ENCODE measurements at regions not wholly inside any gene's neighbourhood (a gene's known extent, or its start where the extent isn't known, plus 50 kb on each side); places are given as distances from the start of the nearest gene placed in this dataset.

- Histone ChIP-seq H3K27ac (ENCODE audit: insufficient read depth in 1 of 2, low read depth in 1 of 2, low read length in 2 of 2, poor library complexity in 1 of 2, severe bottlenecking in 2 of 2) (no peak overlapping the region), H3K9me3 (ENCODE audit: control extremely low read depth in 1 of 5, control insufficient read depth in 4 of 5, insufficient read depth in 2 of 5, low read depth in 1 of 5, low read length in 4 of 5) (peaks cover 0 to 2% (median 0%) of the 10 kb centered on the region in 5 experiments), H3K4me1 (ENCODE audit: control extremely low read depth in 1 of 4, control insufficient read depth in 4 of 4, insufficient read depth in 4 of 4, low read length in 3 of 4) (no peaks in the 10 kb centered on the region), H3K4me3 (ENCODE audit: control insufficient read depth in 1 of 7, extremely low read depth in 1 of 7, insufficient read depth in 4 of 7, low read depth in 2 of 7, low read length in 6 of 7) (no peak overlapping the region), H3K27me3 (replicated peaks in 2 of 5; ENCODE audit: control insufficient read depth in 4 of 5, insufficient read depth in 5 of 5, low read length in 4 of 5) (no peaks in the 10 kb centered on the region), H3K36me3 (ENCODE audit: control insufficient read depth in 4 of 4, insufficient read depth in 4 of 4, low read length in 3 of 4) (no peaks in the 10 kb centered on the region)
- ChIA-PET POLR2A (no interaction called here), CTCF (no interaction called here)
- 100% methylated on average over 2 of the region's 3 CpGs for WGBS (ENCODE audit: insufficient coverage)
- no peak for DNase-seq
These were observed 141.1 kb upstream of the GLI3 start for GRCh38 chr7:42378149-42378548.

GRCh38 chr7:42373285-42373684 lies 136.3 kb upstream of the GLI3 start:
- H3K4me1 ChIP-seq (ENCODE audit: control extremely low read depth in 1 of 4, control insufficient read depth in 4 of 4, insufficient read depth in 4 of 4, low read length in 3 of 4) = no peaks in the 10 kb centered on the region
- H3K4me3 ChIP-seq (ENCODE audit: control insufficient read depth in 1 of 7, extremely low read depth in 1 of 7, insufficient read depth in 4 of 7, low read depth in 2 of 7, low read length in 6 of 7) = no peak overlapping the region
- H3K36me3 ChIP-seq (ENCODE audit: control insufficient read depth in 4 of 4, insufficient read depth in 4 of 4, low read length in 3 of 4) = no peaks in the 10 kb centered on the region
- CTCF ChIA-PET = interaction anchor here (0.5 kb wide), 1 partner anchor 219 kb away, joined by 3 read pairs; no protein-coding TSS in a partner anchor
- no peaks in the 10 kb centered on the region for H3K27me3 ChIP-seq (replicated peaks in 2 of 5; ENCODE audit: control insufficient read depth in 4 of 5, insufficient read depth in 5 of 5, low read length in 4 of 5)
- POLR2A ChIA-PET = no interaction called here
- H3K9me3 ChIP-seq (ENCODE audit: control extremely low read depth in 1 of 5, control insufficient read depth in 4 of 5, insufficient read depth in 2 of 5, low read depth in 1 of 5, low read length in 4 of 5) = peaks cover 0 to 2% (median 0%) of the 10 kb centered on the region in 5 experiments
- WGBS (ENCODE audit: insufficient coverage) = no CpG with 5 or more reads among the region's 1 CpG
- no peak for DNase-seq
- H3K27ac ChIP-seq (ENCODE audit: insufficient read depth in 1 of 2, low read depth in 1 of 2, low read length in 2 of 2, poor library complexity in 1 of 2, severe bottlenecking in 2 of 2) = no peak overlapping the region

GRCh38 chr7:42372479-42372878 lies 135.5 kb upstream of the GLI3 start:
- WGBS (ENCODE audit: insufficient coverage) = 100% methylated on average over 1 of the region's 3 CpGs
- H3K27me3 ChIP-seq (replicated peaks in 2 of 5; ENCODE audit: control insufficient read depth in 4 of 5, insufficient read depth in 5 of 5, low read length in 4 of 5) = no peaks in the 10 kb centered on the region
- H3K4me1 ChIP-seq (ENCODE audit: control extremely low read depth in 1 of 4, control insufficient read depth in 4 of 4, insufficient read depth in 4 of 4, low read length in 3 of 4) = no peaks in the 10 kb centered on the region
- H3K27ac ChIP-seq (ENCODE audit: insufficient read depth in 1 of 2, low read depth in 1 of 2, low read length in 2 of 2, poor library complexity in 1 of 2, severe bottlenecking in 2 of 2) = no peak overlapping the region
- ChIA-PET CTCF (no interaction called here), POLR2A (no interaction called here)
- DNase-seq = no peak
- H3K36me3 ChIP-seq (ENCODE audit: control insufficient read depth in 4 of 4, insufficient read depth in 4 of 4, low read length in 3 of 4) = no peaks in the 10 kb centered on the region
- peaks cover 0 to 4% (median 0%) of the 10 kb centered on the region in 5 experiments for H3K9me3 ChIP-seq (ENCODE audit: control extremely low read depth in 1 of 5, control insufficient read depth in 4 of 5, insufficient read depth in 2 of 5, low read depth in 1 of 5, low read length in 4 of 5)
- no peak overlapping the region for H3K4me3 ChIP-seq (ENCODE audit: control insufficient read depth in 1 of 7, extremely low read depth in 1 of 7, insufficient read depth in 4 of 7, low read depth in 2 of 7, low read length in 6 of 7)

GRCh38 chr7:42359946-42360345 lies 122.9 kb upstream of the GLI3 start:
- CTCF ChIA-PET = no interaction called here
- H3K9me3 ChIP-seq (ENCODE audit: control extremely low read depth in 1 of 5, control insufficient read depth in 4 of 5, insufficient read depth in 2 of 5, low read depth in 1 of 5, low read length in 4 of 5) = no peaks in the 10 kb centered on the region
- H3K4me1 ChIP-seq (ENCODE audit: control extremely low read depth in 1 of 4, control insufficient read depth in 4 of 4, insufficient read depth in 4 of 4, low read length in 3 of 4) = no peaks in the 10 kb centered on the region
- no peak overlapping the region for H3K27ac ChIP-seq (ENCODE audit: insufficient read depth in 1 of 2, low read depth in 1 of 2, low read length in 2 of 2, poor library complexity in 1 of 2, severe bottlenecking in 2 of 2)
- H3K4me3 ChIP-seq (ENCODE audit: control insufficient read depth in 1 of 7, extremely low read depth in 1 of 7, insufficient read depth in 4 of 7, low read depth in 2 of 7, low read length in 6 of 7) = no peak overlapping the region
- H3K36me3 ChIP-seq (ENCODE audit: control insufficient read depth in 4 of 4, insufficient read depth in 4 of 4, low read length in 3 of 4) = no peaks in the 10 kb centered on the region
- POLR2A ChIA-PET = no interaction called here
- WGBS (ENCODE audit: insufficient coverage) = 20% methylated on average over 1 of the region's 1 CpG
- no peaks in the 10 kb centered on the region for H3K27me3 ChIP-seq (replicated peaks in 2 of 5; ENCODE audit: control insufficient read depth in 4 of 5, insufficient read depth in 5 of 5, low read length in 4 of 5)
- no peak for DNase-seq

GRCh38 chr7:42351316-42351935 lies 114.4 kb upstream of the GLI3 start:
- ChIA-PET POLR2A (no interaction called here), CTCF (no interaction called here)
- Histone ChIP-seq H3K36me3 (ENCODE audit: control insufficient read depth in 4 of 4, insufficient read depth in 4 of 4, low read length in 3 of 4) (no peaks in the 10 kb centered on the region), H3K9me3 (ENCODE audit: control extremely low read depth in 1 of 5, control insufficient read depth in 4 of 5, insufficient read depth in 2 of 5, low read depth in 1 of 5, low read length in 4 of 5) (no peaks in the 10 kb centered on the region), H3K27ac (ENCODE audit: insufficient read depth in 1 of 2, low read depth in 1 of 2, low read length in 2 of 2, poor library complexity in 1 of 2, severe bottlenecking in 2 of 2) (no peak overlapping the region), H3K27me3 (replicated peaks in 2 of 5; ENCODE audit: control insufficient read depth in 4 of 5, insufficient read depth in 5 of 5, low read length in 4 of 5) (no peaks in the 10 kb centered on the region), H3K4me3 (ENCODE audit: control insufficient read depth in 1 of 7, extremely low read depth in 1 of 7, insufficient read depth in 4 of 7, low read depth in 2 of 7, low read length in 6 of 7) (no peak overlapping the region), H3K4me1 (ENCODE audit: control extremely low read depth in 1 of 4, control insufficient read depth in 4 of 4, insufficient read depth in 4 of 4, low read length in 3 of 4) (no peaks in the 10 kb centered on the region)
- WGBS (ENCODE audit: insufficient coverage) = 98% methylated on average over 4 of the region's 5 CpGs
- DNase-seq = no peak

- no peaks in the 10 kb centered on the region for H3K36me3 ChIP-seq (ENCODE audit: control insufficient read depth in 4 of 4, insufficient read depth in 4 of 4, low read length in 3 of 4)
- H3K27me3 ChIP-seq (replicated peaks in 2 of 5; ENCODE audit: control insufficient read depth in 4 of 5, insufficient read depth in 5 of 5, low read length in 4 of 5) = no peaks in the 10 kb centered on the region
- no peak for DNase-seq
- H3K4me3 ChIP-seq (ENCODE audit: control insufficient read depth in 1 of 7, extremely low read depth in 1 of 7, insufficient read depth in 4 of 7, low read depth in 2 of 7, low read length in 6 of 7) = no peak overlapping the region
- ChIA-PET POLR2A (no interaction called here), CTCF (no interaction called here)
- no peaks in the 10 kb centered on the region for H3K9me3 ChIP-seq (ENCODE audit: control extremely low read depth in 1 of 5, control insufficient read depth in 4 of 5, insufficient read depth in 2 of 5, low read depth in 1 of 5, low read length in 4 of 5)
- 100% methylated on average over 1 of the region's 2 CpGs for WGBS (ENCODE audit: insufficient coverage)
- H3K4me1 ChIP-seq (ENCODE audit: control extremely low read depth in 1 of 4, control insufficient read depth in 4 of 4, insufficient read depth in 4 of 4, low read length in 3 of 4) = no peaks in the 10 kb centered on the region
- H3K27ac ChIP-seq (ENCODE audit: insufficient read depth in 1 of 2, low read depth in 1 of 2, low read length in 2 of 2, poor library complexity in 1 of 2, severe bottlenecking in 2 of 2) = no peak overlapping the region
These were observed 113.8 kb upstream of the GLI3 start for GRCh38 chr7:42350801-42351200.

- H3K4me1 ChIP-seq (ENCODE audit: control extremely low read depth in 1 of 4, control insufficient read depth in 4 of 4, insufficient read depth in 4 of 4, low read length in 3 of 4) = no peaks in the 10 kb centered on the region
- no peak overlapping the region for H3K4me3 ChIP-seq (ENCODE audit: control insufficient read depth in 1 of 7, extremely low read depth in 1 of 7, insufficient read depth in 4 of 7, low read depth in 2 of 7, low read length in 6 of 7)
- ChIA-PET POLR2A (no interaction called here), CTCF (no interaction called here)
- DNase-seq = no peak
- WGBS (ENCODE audit: insufficient coverage) = 88% methylated on average over 2 of the region's 3 CpGs
- H3K27ac ChIP-seq (ENCODE audit: insufficient read depth in 1 of 2, low read depth in 1 of 2, low read length in 2 of 2, poor library complexity in 1 of 2, severe bottlenecking in 2 of 2) = no peak overlapping the region
- H3K36me3 ChIP-seq (ENCODE audit: control insufficient read depth in 4 of 4, insufficient read depth in 4 of 4, low read length in 3 of 4) = no peaks in the 10 kb centered on the region
- peaks cover 0 to 6% (median 0%) of the 10 kb centered on the region in 5 experiments for H3K27me3 ChIP-seq (replicated peaks in 2 of 5; ENCODE audit: control insufficient read depth in 4 of 5, insufficient read depth in 5 of 5, low read length in 4 of 5)
- H3K9me3 ChIP-seq (ENCODE audit: control extremely low read depth in 1 of 5, control insufficient read depth in 4 of 5, insufficient read depth in 2 of 5, low read depth in 1 of 5, low read length in 4 of 5) = no peaks in the 10 kb centered on the region
These were observed 111.6 kb upstream of the GLI3 start for GRCh38 chr7:42348631-42349030.

All from common myeloid progenitor, CD34-positive (primary cell).